OCI-LY7 (cell line): ENCODE measurements at regions not wholly inside any gene's neighbourhood (a gene's known extent, or its start where the extent isn't known, plus 50 kb on each side); places are given as distances from the start of the nearest gene placed in this dataset.
"Not testable (repeated sequence)": the region's sequence is repeated elsewhere in the genome, so short reads cannot be mapped to it uniquely, and the experiment has no call there.

Experiments used
- CTCF ChIP-seq: fragments of 200-600 bp; sonication (generic); conservative IDR thresholded peaks from 2 replicates; pipeline ENCODE4 v1.5.1; 2014; ENCODE audit warnings: mild to moderate bottlenecking, antibody characterized with exemption, low read length, moderate library complexity, mixed read lengths
- EZH2phosphoT487 ChIP-seq: fragments of 200-600 bp; sonication (generic); IDR thresholded peaks from 2 replicates; pipeline ENCODE4 v1.6.1; 2018; ENCODE audit warnings: low read depth, borderline replicate concordance, mild to moderate bottlenecking, mixed run types, antibody characterized with exemption, low read length, moderate library complexity, mixed read lengths

- not testable (repeated sequence) for TF ChIP-seq CTCF, EZH2phosphoT487
Observed at GRCh38 chr10:30697221-30697620, 67.7 kb upstream of the LYZL2 start.
